Right lung (tissue), 2 donors: ENCODE measurements at regions not wholly inside any gene's neighbourhood (a gene's known extent, or its start where the extent isn't known, plus 50 kb on each side); places are given as distances from the start of the nearest gene placed in this dataset.
A peak's percentile ranks its signal among the peaks of the same experiment; 100 is the strongest.

ENCODE experiments used
- DNase-seq, 2 donors: peaks; one replicate each; pipeline ENCODE4 v3.0.0-alpha.2; 2013

DNA sequence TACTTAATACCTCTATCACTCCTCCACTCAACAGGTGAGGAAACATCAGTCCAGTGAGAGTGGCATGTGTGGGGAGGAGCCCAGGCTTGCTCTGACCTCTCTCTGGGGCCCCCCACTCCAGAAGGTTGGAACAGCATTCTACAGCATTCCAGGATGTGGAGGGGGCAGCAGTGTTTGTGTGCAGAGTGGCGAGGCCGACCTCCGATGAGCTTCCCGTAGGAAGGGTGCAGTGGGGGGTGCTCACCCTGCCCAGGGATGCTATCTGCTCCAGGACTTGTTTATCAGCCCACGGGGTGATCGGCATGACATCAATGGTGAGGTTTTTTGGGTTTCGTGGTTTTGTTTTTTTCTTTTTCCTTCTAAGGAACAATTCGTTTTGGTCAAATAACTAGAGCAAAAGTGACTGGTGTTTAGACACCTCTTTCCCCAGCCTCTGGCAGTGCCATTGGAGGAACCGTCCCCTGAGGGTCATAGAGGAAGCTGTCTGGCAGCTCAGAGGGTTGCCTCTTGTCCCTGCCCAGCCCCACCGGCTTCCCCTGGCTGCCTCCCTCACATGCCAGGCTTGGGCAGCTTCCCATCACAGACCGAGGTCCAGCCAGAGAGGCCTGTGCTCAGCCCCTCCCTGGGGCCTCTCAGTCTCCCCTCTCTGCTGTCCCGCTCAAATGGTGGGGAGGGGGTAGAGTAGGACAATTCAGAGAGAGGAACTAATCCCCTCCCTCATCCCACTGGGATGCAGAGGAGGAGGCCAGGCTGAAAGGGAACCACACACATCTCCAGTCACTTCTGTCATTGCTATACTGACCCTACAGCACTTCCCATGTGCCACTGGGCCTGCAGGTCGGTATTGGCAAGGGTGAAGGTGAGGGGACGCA, 96.5 kb downstream of the ZFP36L2 start:
- DNase-seq = no peak

DNA sequence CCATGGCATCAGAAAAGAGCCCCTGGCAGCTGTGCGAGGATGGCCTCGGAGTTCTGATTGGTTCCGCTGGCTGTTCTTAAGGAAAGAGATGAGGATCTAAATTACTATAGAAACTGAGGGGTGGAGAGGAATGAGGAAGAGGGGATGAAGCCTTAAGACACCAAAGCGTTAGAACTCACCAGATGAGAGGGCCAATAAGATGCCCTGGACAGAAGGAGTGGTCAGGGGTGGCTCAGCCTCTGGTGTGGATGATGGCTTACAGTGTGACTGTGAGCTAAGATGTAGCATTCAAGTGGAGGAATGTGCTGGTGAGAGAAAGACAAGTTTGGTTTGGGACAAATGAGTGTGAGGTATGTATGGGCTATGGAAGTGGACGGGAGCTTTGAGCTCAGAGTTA, 97.8 kb downstream of the ZFP36L2 start:
- no peak for DNase-seq

DNA sequence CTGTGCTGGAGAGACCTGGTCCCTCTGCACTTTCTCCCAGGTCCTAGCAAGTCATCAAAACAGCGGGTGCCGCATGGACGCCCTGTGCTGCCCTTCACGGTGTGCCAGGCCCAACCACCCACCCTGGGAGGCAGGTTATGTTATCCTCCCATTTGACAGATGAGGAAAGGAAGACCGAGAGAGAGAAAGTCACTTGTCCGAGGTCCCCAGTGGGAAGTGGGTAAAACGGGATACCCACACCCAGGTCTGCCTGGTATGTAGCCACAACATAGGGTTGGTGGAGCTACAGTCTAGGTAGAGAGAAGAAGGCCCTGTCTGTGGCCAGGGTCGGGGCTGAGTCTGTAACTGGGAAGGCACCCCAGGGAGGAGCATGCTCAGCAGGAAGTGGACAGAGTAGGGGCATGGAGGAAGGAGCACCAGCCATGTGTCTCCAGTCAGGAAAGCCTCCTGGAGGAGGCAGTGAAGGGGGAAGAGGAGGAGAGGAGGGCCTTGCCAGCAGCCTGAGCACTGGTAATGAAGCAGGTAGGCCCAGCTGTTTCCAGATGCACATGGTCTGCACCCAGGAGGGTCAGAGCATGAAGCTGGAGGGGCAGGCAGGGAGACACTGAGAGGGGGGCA, 98.4 kb downstream of the ZFP36L2 start:
- DNase-seq = no peak

DNA sequence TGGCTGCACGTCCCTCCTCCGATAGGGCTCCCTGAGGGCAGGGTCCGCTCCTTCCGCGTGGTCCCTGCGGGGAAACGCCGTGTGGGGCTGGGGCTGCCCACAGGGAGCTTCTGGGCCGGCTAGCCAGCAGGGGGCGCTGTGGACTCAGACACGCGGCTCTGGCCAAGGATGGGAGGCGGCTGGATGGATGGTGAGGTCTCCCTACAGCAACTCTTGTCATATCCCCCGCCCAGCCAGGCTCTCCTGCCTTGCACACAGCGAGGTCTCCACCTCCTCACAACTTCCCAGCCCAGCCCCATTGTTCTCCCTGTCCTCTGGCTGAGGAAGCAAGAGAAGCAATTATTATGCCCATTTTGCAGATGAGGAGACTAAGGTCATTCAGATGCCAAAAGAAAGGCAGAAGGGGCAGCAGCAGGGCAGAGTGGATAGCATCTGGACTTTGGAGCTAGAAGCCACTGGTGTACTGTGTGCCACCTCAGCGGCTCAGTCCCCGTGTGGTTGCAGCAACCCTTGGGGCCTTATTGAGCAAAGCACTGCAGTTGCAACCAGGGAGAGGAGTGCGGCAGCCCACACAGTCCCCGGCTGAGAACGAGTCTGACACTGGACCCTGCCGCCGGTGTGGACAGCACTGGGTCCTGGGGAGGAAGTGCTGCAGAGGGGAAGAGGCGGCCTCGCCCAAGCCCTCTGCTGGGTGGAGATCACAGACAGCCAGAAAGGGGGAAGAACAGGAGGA, 99.0 kb downstream of the ZFP36L2 start:
- DNase-seq = no peak

DNA sequence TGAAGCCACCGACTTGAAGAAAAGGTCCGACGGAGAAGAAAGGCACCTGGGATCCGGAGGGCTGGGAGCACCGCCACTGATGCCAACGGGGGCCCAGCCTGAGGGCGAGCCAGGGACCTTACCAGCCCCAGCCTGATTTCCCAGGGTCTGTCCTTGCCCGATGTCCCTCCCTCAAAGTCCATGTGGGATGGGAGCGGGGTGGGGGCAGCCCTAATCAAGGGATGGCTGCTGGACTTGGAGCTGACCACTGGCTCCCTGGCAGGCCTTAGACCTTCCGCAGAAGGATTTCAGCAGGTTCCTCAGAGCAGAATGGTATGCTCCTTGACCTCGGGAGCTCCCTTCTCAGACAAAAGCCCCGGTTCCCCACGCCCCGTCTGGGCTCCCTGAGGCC, 99.6 kb downstream of the ZFP36L2 start:
- no peak for DNase-seq

DNA sequence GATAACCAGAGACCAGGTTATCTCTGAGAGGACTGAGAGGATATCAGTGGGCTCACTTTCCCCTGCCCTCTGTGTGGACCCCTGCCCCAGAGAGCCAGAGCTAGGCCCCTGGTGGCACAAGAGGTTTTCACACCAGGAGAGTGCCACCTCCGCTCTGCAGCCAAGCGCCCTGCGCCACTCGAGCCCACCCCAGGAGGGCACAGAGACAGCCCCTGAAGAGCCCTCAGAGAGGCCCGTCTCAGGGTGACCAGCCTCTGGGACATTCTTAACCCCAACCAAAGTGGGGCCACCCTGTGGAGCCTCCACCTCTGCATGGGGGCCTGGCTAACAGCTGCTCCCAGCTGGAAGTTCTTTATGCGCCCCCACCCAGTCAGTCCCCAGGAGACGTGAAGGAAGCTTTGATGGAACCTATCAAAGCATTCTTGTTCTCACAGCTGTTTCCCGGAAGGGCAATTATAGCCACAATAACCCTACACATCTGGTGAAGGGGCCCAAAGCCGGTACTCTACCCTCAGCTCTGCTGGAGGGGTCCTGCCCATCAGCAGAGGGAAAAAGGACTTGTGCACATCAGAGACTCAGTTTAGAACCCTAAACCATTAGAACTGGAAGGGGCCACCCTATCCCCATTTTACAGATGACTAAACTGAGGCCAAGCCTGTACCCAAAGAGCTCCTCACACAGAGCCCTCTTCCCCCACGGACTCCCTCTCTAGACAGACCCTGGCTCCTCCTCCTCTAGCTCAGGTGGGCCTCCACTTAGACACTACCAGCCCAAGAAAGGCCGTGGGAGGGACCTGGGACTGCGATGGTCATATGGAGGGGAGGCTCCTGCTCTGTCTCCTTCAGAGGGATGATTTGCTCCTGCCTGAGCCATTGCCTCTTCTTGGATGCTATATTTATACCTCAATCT, 101.1 kb downstream of the ZFP36L2 start:
- DNase-seq = no peak

DNA sequence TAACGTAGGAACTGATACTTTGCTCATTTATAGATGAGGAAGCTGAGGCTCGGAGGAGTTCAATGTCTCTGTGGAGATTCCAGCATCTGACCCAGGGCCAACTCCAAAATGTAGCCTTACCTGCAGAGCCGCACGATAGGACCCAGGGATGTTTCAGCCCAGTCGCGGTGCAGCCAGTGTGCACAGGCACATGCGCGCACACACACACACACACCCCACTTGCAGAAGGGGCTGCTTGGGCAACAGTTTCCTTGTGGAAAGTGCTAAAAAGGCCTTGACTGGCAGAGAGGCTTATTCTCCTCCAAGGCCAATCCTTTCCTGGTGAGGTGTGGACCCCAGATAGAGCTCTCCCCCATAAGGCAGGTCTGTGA, 101.7 kb downstream of the ZFP36L2 start:
- no peak for DNase-seq

DNA sequence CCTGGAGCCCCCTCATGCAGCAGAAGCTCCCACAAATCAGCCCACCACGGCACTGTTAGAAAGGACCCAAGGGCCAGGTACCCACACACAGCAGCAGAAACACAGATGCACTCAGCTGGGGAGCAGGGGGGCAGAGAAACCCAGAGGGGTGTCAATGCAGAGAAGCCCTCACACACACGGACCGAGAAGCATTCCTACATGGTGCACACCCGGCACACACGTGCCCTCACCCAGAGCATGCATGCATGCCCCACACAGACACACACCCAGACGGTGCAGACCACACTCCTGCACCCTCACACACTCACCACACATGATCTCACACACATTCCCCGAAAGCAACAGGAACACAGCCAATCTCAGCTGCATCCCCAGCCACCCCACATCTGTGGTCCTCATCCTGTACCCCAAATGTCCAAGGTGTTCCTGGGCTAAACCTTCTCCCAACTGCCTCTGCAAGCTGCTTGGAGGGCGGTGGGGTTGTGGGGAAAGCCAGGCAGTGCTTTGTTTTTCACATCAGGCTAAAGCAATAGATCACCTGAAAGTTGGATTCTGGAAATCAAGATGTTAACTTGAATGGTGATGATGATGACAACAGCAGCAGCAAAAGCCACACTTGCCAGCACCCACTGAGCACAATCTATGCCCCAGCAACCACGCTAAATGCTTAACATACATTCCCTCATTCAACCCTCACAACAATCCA, 102.3 kb downstream of the ZFP36L2 start:
- no peak for DNase-seq

DNA sequence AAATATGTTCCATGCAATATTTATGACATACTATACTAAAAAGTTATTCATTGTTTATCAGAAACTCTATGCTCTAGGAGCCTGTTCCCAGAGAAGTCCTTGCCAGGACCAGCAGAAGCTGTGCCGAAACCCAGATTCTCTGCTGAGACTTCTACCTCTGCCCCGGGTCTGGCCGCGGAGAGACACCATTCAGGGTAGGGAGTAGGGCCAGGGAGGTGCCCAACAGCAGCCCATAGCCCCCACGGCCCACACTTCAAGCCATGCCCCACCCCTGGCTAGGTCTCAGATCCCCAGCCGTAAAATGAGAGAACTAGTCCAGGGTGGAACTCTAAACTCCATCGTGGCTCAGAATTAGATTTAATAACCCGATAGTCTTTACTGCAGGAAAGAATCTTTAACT, 102.9 kb downstream of the ZFP36L2 start:
- DNase-seq = no peak

DNA sequence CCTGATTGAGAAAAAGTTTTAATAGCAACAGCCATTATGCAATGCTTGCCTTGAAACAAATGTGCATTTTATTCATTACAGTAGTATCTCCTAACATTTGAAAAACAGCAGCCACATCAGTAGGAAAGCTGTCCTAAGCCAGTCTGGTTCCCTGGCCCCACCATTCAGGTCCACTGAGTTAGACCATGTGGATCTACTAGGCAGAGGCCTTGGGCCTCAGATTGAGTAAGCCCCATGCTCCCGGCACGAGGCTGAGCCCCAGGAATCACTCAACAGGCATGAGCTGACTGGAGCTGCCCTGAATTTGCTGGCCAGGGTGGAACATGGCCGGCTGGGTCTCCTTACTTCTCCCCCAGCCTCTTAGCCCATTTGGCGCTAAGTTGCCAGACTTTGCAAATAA, 103.4 kb downstream of the ZFP36L2 start:
- DNase-seq = no peak

DNA sequence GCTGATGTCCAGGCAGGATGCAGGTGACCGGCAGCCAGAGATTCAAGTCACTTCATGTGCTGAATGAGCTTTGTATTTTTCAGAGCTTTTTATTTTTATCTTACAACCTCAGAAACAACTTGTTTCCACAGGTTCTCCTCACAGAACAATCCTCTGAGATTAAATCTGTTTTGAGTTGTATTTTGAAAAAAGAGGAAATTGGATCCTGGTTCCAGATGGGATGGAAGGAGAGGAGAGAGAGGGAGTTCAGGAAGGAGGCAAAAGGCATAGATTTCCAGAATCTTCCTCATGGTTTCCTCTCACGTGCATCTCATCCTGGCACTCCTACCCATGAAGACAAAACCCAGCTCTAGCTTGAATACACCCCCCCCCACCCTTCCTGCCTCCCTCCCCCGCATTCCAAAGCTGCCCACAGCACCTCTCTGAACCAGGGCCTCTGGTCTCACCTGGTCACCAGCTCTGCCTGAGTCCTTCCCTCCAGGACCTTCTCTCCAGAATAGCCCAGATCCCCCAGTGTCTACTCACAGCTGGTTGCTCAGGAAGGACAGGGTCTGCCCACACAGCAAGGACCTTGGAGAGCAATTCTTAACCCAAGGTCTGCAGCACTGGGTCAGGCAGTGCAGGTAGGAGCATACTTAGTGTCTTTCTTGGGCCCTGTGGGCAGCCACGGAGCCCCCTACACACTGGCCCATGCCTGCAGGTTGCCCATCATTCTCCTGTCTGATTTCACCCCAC, 104.7 kb downstream of the ZFP36L2 start:
- DNase-seq = no peak

DNA sequence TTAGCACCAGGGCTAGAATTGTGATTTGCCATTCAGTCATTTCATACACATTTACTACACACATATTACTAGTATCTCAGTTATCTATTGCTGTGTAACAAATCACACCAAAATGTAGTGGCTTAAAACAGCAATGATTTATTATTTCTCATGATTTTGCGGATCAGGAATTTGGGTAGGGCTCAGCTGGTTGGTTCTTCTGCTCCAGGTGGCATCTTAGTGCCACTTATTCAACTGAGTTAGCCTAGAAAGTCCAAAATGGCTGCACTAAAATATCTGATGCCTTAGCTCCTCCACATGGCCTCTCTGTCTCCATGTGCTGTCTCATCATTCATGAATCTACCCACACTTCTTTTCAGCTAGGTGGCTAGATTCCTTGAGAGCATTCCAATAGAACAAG, 107.1 kb downstream of the ZFP36L2 start:
- no peak for DNase-seq

DNA sequence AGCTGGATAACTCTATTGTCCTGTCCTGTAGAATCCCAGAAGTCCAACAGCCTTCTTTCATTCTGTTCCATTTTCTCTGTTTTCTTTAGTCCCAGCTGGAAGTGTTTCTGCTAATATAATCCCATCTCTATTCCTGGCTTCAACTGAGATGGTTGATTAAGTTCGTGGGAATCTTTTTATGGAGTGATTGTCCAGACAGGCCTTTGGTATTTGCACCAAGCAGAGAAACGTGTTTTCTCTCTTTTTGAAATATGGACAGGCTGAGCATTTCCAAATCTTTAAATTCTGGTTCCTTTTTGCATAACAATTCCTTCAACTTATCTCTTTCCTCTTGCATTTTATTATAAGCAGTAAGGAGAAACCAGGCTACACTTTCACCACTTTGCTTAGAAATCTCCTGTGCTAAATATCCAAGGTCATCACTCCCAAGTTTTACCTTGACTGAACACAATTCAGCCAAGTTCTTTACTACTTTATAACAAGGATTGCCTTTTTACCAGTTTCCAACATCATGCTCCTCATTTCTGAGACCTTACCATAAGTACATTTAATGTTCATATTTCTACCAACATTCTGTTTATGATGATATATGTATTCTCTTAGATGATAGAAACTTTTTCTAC, 108.8 kb downstream of the ZFP36L2 start:
- DNase-seq = no peak

DNA sequence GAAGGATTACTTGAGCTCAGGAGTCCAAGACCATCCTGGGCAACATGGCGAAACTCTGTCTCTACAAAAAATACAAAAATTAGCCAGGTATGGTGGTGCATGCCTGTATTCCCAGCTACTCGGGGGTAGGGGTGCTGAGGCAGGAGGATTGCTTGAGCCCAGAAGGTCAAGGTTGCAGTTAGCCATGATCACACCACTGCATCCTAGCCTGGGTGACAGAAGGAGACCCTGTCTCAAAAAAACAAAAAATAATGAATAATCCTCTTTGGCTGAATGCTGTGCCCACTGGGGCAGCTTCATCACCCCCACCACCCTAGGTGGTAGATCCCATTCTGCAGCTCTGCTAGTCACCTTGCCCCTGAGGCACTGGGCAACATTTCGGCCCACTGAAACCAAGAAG, 109.4 kb downstream of the ZFP36L2 start:
- DNase-seq = no peak

DNA sequence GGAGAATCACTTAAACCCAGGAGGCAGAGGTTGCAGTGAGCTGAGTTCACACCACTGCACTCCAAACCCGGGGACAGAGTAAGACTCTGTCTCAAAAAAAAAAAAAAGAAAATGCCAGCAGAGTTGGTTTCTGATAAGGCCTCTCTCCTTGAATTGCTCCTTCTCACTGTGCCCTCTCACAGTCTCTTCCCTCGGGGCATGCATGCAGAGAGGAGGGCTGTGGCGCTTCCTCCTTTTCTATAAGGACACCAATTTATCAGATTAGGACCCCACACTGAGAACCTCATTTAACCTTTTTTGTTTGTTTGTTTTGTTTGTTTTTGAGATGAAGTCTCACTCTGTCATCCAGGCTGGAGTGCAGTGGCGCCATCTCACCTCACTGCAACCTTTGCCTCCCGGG, 110.5 kb downstream of the ZFP36L2 start:
- no peak for DNase-seq

DNA sequence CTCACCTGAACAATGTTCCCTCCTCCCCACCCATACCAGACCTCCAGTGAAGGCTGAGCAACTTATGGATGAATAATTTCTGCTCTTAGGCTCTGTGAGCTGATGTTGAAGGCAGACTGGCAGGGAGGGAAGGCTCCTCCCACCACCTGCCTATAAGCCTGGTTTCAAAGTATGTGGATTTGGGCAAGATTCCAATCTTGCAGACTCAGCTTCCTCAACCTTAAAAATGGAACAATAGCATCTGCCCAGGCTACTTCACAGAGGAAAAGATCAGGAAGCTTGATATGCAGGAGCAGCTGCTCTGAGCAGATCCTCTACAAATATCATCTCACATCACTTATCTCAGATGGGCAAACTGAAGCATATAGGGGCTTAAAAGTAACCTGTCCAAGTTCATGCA, 112.2 kb downstream of the ZFP36L2 start:
- no peak for DNase-seq

DNA sequence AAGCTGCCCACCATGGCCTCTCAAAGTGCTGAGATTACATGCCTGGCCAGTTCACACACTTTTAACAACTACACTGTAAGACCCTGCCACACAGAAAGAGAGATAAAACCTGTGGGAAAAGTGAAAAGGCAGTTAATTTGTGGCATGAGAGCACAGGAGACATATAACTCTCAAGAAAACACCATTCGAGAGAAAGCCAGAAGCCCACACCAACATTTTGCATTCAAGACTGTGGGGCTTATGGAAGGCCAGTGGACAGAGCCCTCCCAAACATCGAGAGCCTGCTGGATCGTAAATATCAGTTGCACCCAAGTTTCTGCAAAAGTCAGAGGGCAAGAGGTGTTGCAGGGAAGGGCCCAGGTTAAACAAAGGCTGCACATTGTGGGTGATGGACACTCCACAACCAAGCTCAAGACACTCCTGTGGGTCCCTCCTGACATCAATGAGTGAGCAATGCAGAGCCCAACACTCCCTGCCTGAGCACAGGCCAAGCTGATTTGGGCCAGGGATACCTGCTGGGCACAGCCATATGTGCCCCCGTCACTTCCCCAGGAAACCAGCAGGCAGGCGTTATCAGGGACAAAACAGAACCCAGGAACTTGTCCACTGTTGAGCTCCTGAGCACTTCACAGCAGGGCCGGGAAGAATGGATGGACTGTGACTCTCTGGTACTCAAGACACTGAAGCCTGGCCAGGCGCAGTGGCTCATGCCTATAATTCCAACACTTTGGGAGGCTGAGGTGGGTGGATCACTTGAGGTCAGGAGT, 114.4 kb downstream of the ZFP36L2 start:
- DNase-seq = no peak

DNA sequence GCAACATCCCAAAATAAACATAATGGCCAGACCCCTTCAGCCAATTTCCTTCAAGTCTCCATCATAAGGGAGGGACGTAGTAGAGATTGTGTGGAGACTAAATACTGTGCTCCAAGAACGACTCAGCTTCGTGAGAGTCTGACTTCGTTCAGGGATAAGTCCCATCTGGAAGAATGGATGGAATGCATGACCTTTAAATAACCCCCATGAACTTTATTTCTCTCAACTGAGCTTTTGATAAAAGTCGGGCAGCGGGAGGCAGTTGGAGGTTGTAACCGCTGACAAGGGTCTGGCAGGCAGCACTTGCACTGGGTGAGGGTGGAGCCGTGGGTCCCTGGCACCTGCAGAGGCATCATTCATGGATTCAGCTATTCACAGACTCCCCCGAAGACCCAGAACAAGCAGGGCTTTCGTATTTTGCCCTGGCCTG, 115.9 kb downstream of the ZFP36L2 start:
- peak; percentile 60 to 68 for DNase-seq

DNA sequence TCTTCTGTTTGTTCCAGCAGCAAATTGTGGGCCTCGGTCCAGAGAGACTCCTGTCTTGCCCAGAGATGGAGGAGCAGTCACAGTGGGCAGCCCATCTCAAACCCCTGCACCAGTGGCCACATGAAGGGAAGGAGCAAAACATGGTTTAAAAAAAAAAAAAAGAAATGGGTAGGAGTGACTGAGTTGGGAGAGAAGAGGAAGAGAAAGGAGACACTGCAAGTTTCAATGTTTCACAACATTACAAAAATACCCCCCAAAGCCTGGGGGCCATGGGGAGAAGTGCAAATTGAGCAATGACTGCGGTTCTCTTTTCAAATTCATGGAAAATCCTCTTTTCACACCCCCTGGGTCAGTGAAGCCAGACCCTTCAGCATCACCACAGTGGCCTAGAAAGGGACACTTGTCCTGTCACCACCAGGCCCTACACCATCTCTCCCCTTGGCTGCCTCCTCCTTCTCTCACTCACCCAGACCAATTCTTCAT, 117.1 kb downstream of the ZFP36L2 start:
- DNase-seq = no peak
